ENCODE measurements at regions not wholly inside any gene's neighbourhood (a gene's known extent, or its start where the extent isn't known, plus 50 kb on each side); places are given as distances from the start of the nearest gene placed in this dataset.

GRCh38 chr3:117230924-117231323 lies 521.3 kb downstream of the TUSC7 start:
- no peak for DNase-seq
- H3K9me3 ChIP-seq: no peaks in the 10 kb centered on the region
- H3K27me3 ChIP-seq (ENCODE audit: insufficient read depth in 3 of 3, low read length in 2 of 3): no peaks in the 10 kb centered on the region
- H3K27ac ChIP-seq: no peak overlapping the region
- H3K36me3 ChIP-seq (ENCODE audit: insufficient read depth in 1 of 2, low read depth in 1 of 2): no peaks in the 10 kb centered on the region
- no peaks in the 10 kb centered on the region for H3K4me1 ChIP-seq
- WGBS, 3 donors: 90 to 95% (median 94%) methylated on average over 2 of the region's 2 CpGs
- no peak for TF ChIP-seq CTCF (IDR thresholded peaks at IDR 0.05)
- intact Hi-C loops (cut with DNase I): no loop called here
- ATAC-seq: no peak
- H3K4me3 ChIP-seq: no peak overlapping the region

DNA sequence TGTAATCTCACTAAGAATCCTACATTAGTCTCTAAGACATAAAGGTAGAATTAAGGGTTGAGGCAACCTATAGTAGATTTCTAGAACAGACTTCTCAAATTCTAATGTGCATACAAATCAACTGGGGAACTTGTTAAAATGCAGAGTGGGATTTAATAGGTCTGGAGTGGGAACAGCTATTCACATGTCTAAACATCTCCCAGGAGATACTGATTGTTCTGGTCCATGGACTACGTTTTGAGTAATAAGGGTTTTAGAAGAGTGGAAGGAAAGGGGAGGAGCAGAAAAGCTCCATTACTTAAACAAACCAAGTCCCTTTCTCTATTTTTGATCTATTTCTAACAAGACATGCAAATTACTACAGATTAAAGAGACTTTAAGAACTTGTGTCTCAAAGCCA lies 524.8 kb downstream of the TUSC7 start:
- H3K27me3 ChIP-seq (ENCODE audit: insufficient read depth in 3 of 3, low read length in 2 of 3): no peaks in the 10 kb centered on the region
- no peak overlapping the region for H3K4me3 ChIP-seq
- no peaks in the 10 kb centered on the region for H3K36me3 ChIP-seq (ENCODE audit: insufficient read depth in 1 of 2, low read depth in 1 of 2)
- no peak overlapping the region for H3K27ac ChIP-seq
- intact Hi-C loops (cut with DNase I): no loop called here
- H3K4me1 ChIP-seq: no peaks in the 10 kb centered on the region
- no peak for TF ChIP-seq CTCF (IDR thresholded peaks at IDR 0.05)
- 0 to 6% (median 3%) methylated on average over 1 of the region's 1 CpG for WGBS, 3 donors
- no peak for ATAC-seq
- DNase-seq: no peak
- no peaks in the 10 kb centered on the region for H3K9me3 ChIP-seq

DNA sequence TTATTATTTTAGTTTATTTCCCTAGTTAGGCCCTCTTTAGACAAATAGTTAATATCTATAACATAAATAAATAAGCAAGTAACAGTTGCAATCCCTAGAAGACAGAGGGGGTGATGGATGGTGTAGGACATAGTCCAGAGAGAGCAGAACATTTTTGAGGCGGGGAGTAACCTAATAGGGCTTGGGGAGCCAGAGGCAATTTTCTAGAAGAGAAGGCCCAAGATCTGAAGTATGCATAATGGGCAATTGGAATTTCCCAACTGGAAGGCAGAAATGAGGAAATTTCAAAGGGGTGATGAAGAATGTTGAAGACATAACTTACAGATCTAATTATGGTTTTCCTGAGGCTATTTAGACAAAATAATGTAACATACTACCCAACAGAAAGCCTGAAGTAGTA lies 525.7 kb downstream of the TUSC7 start:
- Histone ChIP-seq H3K27me3 (ENCODE audit: insufficient read depth in 3 of 3, low read length in 2 of 3) (no peaks in the 10 kb centered on the region), H3K27ac (no peak overlapping the region), H3K36me3 (ENCODE audit: insufficient read depth in 1 of 2, low read depth in 1 of 2) (no peaks in the 10 kb centered on the region), H3K4me1 (no peaks in the 10 kb centered on the region), H3K4me3 (no peak overlapping the region), H3K9me3 (no peaks in the 10 kb centered on the region)
- 74 to 87% (median 86%) methylated on average over 1 of the region's 1 CpG for WGBS, 3 donors
- ATAC-seq (no peak), DNase-seq (no peak)
- intact Hi-C loops (cut with DNase I): no loop called here
- no peak for TF ChIP-seq CTCF (IDR thresholded peaks at IDR 0.05)

DNA sequence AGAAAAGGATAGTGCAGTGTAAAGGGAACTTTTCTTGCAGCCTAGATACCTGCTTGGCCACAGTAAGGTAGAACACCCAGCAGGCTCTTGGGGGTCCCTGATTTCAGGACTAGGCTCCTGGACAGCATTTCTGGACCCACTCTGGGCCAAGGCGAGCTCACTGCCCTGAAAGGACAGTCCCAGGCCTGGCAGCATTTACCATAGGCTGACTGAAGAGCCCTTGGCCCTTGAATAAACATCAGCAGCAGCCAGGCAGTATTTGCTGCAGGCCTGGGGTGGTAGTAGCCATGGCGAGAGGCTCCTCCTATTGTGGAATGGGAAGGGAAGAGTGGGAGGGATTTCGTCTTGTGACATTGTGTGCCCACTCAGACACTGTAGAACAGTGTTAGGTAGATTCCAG lies 529.2 kb downstream of the TUSC7 start:
- intact Hi-C loops (cut with DNase I): no loop called here
- TF ChIP-seq CTCF (IDR thresholded peaks at IDR 0.05): no peak
- Histone ChIP-seq H3K4me1 (no peaks in the 10 kb centered on the region), H3K27ac (no peak overlapping the region), H3K9me3 (no peaks in the 10 kb centered on the region), H3K36me3 (ENCODE audit: insufficient read depth in 1 of 2, low read depth in 1 of 2) (no peaks in the 10 kb centered on the region), H3K27me3 (ENCODE audit: insufficient read depth in 3 of 3, low read length in 2 of 3) (no peaks in the 10 kb centered on the region), H3K4me3 (no peak overlapping the region)
- WGBS, 3 donors: 74 to 83% (median 82%) methylated on average over 3 of the region's 3 CpGs
- ATAC-seq (no peak), DNase-seq (no peak)

- H3K4me3 ChIP-seq: no peak overlapping the region
- WGBS, 3 donors: 34 to 44% (median 41%) methylated on average over 2 of the region's 2 CpGs
- H3K36me3 ChIP-seq (ENCODE audit: insufficient read depth in 1 of 2, low read depth in 1 of 2): no peaks in the 10 kb centered on the region
- H3K27me3 ChIP-seq (ENCODE audit: insufficient read depth in 3 of 3, low read length in 2 of 3): no peaks in the 10 kb centered on the region
- intact Hi-C loops (cut with DNase I): no loop called here
- no peak for DNase-seq
- no peak for TF ChIP-seq CTCF (IDR thresholded peaks at IDR 0.05)
- H3K9me3 ChIP-seq: no peaks in the 10 kb centered on the region
- no peaks in the 10 kb centered on the region for H3K4me1 ChIP-seq
- no peak overlapping the region for H3K27ac ChIP-seq
- ATAC-seq: no peak
Measured at GRCh38 chr3:117243657-117244056, 534.1 kb downstream of the TUSC7 start.
